ENCODE measurements at regions not wholly inside any gene's neighbourhood (a gene's known extent, or its start where the extent isn't known, plus 50 kb on each side); places are given as distances from the start of the nearest gene placed in this dataset.
"Not testable (repeated sequence)": the region's sequence is repeated elsewhere in the genome, so short reads cannot be mapped to it uniquely, and the experiment has no call there.

DNA sequence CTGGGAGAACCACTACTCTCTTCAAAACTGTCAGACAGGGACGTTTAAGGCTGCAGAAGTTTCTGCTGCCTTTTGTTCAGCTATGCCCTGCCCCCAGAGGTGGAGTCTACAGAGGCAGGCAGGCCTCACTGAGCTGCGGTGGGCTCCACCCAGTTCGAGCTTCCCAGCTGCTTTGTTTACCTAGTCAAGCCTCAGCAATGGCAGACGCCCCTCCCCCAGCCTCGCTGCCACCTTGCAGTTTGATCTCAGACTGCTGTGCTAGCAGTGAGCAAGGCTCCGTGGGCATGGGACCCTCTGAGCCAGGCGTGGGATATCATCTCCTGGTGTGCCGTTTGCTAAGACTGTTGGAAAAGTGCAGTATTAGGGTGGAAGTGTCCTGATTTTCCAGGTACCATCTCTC lies 258.6 kb upstream of the GOT2 start:
- TF ChIP-seq, protein P1, sequence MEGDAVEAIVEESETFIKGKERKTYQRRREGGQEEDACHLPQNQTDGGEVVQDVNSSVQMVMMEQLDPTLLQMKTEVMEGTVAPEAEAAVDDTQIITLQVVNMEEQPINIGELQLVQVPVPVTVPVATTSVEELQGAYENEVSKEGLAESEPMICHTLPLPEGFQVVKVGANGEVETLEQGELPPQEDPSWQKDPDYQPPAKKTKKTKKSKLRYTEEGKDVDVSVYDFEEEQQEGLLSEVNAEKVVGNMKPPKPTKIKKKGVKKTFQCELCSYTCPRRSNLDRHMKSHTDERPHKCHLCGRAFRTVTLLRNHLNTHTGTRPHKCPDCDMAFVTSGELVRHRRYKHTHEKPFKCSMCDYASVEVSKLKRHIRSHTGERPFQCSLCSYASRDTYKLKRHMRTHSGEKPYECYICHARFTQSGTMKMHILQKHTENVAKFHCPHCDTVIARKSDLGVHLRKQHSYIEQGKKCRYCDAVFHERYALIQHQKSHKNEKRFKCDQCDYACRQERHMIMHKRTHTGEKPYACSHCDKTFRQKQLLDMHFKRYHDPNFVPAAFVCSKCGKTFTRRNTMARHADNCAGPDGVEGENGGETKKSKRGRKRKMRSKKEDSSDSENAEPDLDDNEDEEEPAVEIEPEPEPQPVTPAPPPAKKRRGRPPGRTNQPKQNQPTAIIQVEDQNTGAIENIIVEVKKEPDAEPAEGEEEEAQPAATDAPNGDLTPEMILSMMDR (IDR thresholded peaks at IDR 0.05; ENCODE audit: low read length): not testable (repeated sequence)
- TF ChIP-seq EZH2 (optimal IDR thresholded peaks at IDR 0.05; ENCODE audit: low read depth, low read length): not testable (repeated sequence)
